ENCODE measurements at regions not wholly inside any gene's neighbourhood (a gene's known extent, or its start where the extent isn't known, plus 50 kb on each side); places are given as distances from the start of the nearest gene placed in this dataset.

DNA sequence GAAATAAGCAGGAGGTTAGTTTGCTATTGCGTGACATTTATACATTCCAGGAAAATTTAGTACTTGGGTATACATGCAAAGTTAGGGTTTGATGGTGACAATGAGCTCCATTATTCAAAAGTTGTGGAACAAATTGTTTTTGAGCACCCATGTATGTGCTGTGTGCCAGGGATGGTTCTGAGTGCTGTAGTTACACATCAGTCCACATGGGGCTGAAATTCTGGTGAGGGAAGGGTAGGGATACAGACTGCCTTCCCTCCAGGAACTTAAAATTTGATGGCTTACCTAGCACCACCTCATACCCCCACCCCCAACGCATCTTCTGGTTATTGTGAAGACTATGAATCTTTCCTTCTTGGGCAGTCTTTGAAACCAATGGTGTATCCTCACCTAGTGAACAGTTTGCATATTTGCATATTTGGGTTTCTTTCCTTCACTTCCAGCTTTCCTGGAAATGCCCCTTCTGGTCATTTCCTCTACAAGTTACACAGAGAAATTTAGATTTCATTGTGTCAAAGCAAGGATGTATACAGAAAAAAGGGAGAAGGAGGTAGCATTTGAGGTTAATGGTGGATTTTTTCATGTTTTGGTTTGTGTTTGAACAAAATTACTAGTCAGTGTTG lies 222.0 kb upstream of the IL12A start:
- intact Hi-C loops (cut with DNase I): loop anchor here in 1 of 2 donors (5.0 kb wide), 2 partner anchors 36 to 106 kb away; no protein-coding TSS in a partner anchor
- DNase-seq (ENCODE audit: low spot score): no peak

DNA sequence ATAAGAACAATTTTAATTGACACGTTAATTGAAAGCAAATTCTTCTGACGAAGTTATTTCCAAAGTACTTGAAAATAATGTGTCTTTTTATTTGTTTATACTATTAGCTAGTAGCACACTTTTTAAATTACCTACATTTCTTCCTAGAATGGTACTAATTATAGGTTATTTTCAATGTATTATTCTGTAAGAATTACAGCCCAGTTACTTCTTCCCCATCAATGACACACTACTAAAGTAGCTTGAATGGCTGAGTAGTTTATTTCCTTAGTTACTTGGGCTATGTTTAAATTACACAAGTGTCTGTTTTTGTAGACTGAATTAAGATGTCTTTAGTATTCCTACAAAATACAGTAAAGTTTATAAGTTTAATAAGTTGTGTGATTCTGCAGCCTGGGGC lies 217.6 kb upstream of the IL12A start:
- no peak for DNase-seq (ENCODE audit: low spot score)
- intact Hi-C loops (cut with DNase I): no loop called here

DNA sequence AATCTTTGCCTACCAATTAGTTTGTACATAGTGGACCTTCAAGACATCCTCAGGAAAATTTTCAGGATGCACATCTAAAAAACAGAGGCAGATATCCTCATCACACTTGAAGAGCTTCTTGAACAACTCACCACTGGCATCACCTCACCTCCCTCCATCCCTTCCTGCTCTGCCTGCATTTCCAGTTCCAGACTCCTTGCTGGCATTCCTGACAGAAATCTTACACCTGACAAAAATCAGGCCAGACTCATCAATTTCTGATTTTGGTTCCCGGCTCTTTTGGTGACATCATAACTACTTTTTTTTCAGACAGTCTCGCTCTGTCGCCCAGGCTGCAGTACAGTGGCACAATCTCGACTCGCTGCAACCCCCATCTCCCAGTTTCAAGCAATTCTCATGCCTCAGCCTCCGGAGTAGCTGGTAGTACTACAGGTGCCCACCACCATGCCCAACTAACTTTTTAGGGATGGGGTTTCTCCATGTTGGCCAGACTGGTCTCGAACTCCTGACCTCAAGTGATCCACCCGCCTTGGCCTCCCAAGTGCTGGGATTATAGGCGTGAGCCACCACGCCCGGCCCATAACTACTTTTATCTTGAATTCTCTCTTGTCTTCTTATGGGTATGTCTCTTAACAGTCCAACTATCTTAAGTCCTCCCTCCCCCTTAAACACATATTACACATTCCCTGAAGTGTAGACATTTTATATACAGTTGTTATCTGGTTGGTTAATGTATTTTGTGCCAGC lies 216.6 kb upstream of the IL12A start:
- intact Hi-C loops (cut with DNase I): no loop called here
- DNase-seq (ENCODE audit: low spot score): no peak

- DNase-seq (ENCODE audit: low spot score): no peak
- intact Hi-C loops (cut with DNase I): no loop called here
Measured at GRCh38 chr3:159773706-159774105, 214.9 kb upstream of the IL12A start.

DNA sequence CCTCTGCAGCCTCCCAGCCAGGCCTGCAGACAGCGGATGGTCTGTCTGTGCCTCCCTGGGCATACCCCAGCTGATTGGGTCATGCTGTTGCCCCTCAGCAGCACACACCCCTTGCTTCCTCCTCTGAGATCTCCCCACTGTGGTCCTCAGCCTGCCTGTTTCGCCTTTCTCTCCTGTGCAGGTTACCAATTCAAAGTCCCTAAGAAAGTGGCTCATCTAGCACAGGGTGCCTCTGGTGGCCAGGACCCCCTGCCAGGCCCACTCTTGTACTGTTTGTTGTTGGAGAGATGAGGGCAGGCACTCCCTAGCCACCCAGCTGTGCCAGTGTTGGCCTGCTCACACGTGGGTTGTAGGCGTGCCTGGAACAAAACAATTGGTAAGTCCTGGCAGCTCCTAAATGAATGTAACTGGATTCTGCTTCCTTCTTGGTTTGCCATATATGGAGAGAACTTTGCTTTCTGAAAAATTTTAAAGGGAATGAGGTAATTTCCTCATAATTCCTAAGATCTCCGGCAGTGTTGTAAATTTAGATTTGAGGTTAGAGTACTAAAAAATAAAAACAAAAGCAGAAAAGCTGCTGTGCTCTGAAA lies 213.2 kb upstream of the IL12A start:
- intact Hi-C loops (cut with DNase I): no loop called here

GRCh38 chr3:159776779-159777178 lies 211.9 kb upstream of the IL12A start:
- intact Hi-C loops (cut with DNase I): no loop called here
- no peak for DNase-seq (ENCODE audit: low spot score)

More for the DNA sequence above, 213.2 kb upstream of the IL12A start:
- no peak for DNase-seq (ENCODE audit: low spot score)

DNA sequence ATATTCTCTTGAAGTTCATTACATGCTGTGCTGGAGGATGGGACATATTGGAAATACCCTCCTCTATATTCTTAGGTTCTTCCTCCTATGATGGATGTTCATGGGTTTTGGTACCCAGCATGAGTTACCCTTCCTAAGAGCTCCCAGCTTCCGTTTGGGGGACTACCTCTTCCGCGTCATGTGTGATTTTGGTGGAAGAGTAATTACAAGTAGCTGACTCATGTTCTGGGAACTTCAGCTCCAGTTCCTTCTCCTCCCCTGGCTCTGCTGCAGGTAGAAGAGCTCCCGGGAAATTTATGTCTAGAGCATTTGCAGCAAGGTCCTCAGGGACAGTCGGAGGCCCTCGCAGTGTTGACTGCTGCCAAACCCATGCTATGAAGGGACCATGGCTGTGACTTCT lies 208.8 kb upstream of the IL12A start:
- DNase-seq (ENCODE audit: low spot score): no peak
- intact Hi-C loops (cut with DNase I): no loop called here

DNA sequence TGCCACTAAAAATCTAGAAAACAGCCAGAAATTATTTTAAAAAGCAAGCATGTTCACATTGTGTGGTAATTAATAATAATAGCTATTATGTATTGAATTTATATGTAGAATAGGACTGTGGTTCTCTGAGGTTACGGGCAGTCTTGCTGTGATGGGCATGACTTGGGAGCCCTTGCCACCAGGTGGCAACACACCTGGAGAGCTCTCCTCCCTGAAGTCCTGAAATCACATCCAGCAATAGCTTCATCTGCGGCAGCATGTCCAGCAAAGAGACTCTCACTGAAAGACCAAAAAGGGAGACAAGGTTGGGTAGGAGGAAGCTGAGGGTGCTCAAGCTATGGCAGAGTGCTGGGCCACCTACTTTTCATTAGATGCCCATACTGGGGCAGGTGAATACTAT lies 206.8 kb upstream of the IL12A start:
- intact Hi-C loops (cut with DNase I): no loop called here
- no peak for DNase-seq (ENCODE audit: low spot score)

DNA sequence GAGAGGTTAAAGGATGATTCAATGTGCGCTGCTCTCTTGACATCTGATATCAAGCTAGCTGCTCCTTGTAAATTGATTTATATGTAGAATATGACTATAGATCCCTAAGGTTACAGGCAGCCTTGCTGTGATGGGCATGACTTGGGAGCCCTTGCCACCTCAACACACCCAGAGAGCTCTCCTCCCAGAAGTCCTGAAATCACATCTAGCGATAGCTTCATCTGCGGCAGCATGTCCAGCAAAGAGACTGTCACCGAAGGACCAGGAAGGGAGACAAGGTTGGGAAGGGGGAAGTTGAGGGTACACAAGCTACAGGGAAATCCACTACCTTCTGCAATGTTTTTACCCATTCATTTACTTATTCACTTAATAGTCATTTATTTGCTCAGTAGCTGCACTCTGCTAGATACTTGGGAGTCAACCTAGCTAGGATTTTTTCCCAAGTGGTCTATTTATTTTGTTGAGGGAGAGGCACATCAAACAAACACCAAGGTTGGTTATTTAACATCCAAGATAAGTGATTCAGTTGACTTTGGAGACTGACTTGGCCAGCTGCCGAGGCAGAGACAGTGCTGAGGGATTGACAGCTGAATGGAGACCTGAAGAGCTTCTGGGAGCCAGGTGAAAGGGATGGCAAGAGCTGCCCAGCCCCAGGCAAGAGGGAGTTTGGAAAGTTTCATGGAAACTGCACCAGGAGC lies 205.8 kb upstream of the IL12A start:
- intact Hi-C loops (cut with DNase I): no loop called here
- DNase-seq (ENCODE audit: low spot score): no peak

GRCh38 chr3:159783780-159784742 lies 204.6 kb upstream of the IL12A start:
- intact Hi-C loops (cut with DNase I): no loop called here
- no peak for DNase-seq (ENCODE audit: low spot score)

GRCh38 chr3:159785273-159785708 lies 203.3 kb upstream of the IL12A start:
- no peak for DNase-seq (ENCODE audit: low spot score)
- intact Hi-C loops (cut with DNase I): no loop called here

GRCh38 chr3:159786489-159787177 lies 202.0 kb upstream of the IL12A start:
- intact Hi-C loops (cut with DNase I): no loop called here
- DNase-seq (ENCODE audit: low spot score): no peak

DNA sequence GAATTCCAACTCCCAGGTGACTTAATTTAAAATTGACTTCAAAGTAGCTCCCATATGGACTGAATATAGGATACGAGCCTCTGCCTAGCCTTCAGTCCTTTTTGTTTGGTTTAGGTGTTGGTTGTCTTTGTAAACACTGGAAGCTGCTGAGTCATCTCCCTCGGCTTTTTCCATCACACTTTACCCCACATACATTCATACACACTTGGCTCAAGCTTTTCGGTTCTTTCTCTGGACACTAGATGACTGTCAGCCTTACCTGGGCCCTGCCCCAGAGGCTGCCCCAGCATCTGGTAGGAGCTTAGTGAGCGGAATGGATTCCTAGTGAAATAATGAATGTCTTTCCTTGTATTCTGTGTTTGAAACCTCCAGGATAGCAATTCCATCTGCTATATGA lies 201.5 kb upstream of the IL12A start:
- DNase-seq (ENCODE audit: low spot score): no peak
- intact Hi-C loops (cut with DNase I): no loop called here

DNA sequence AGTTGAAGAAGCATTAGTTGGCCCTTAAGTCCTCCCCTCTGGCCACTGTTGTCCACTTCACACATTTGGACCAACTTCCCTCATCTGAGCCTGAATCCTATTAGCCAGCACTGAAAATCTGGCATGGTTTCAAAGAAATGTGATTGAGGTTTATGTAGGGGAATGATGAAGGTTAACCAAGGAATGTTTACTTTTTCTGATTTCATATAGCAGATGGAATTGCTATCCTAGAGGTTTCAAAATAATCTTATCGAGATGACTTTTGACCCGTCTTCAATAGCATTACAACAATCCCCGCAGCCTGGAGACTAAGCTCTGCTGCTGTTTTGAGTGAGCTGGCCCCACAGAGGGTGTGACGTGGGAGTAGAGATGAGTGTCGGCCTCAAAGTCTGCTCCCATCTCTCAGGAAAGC lies 200.8 kb upstream of the IL12A start:
- intact Hi-C loops (cut with DNase I): no loop called here

DNA sequence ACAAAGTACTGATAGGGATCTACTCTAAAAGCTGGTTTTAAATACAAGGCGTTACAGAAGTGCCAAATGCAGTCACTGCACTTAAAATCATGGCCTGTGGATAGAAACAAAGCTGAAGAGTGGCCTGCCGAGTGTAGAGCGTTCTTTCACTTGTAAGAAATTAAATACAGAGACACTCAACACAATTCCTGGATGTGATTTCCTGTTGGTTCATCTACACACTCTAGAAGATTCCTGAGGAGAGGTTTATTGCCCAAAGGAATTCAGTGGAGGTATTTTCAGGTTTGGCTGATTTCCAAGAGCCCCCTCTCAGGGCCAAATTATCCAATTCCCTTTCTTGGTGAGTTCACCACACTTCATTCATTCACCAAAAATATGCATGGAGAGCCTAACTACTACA lies 200.3 kb upstream of the IL12A start:
- intact Hi-C loops (cut with DNase I): no loop called here
- DNase-seq (ENCODE audit: low spot score): no peak

More for the DNA sequence above, 200.8 kb upstream of the IL12A start:
- DNase-seq (ENCODE audit: low spot score): no peak

GRCh38 chr3:159789017-159789416 lies 199.6 kb upstream of the IL12A start:
- intact Hi-C loops (cut with DNase I): no loop called here
- no peak for DNase-seq (ENCODE audit: low spot score)

DNA sequence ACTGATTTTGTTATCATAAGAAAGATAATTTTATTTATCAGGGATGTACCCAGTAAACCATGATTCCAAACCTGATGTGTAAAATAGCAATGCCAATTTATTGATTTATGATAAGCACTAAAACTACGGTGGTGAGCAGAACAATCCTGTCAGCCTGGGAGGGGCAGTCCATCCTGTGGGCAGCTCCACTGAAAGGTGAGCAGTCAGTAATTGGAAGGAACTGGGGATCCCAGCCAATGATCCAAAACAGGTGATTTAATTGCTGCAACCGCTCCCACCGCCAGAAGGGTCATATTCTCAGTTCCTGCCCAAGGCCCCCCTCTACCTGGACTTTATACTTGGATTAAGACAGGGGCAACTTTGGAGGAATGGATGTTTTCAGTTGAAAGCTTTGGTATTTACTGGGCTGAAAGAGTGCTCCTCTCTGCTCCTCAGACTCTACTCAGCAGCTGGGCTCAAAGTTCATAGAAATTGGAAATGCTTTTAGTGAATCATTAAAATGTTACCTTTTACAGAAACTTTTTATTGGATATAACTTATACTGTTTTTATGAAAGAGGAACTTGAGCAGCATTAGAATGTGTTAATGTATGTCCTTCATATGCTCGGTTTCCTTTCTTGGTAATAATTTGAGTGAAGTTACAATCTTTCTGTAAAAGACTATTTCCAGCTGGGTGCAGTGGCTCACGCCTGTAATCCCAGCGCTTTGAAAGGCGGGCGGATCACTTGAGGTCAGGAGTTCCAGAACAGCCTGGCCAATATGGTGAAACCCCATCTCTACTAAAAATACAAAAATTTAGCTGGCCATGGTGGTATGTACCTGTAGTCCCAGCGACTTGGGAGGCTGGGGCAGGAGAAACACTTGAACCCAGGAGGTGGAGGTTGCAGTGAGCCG lies 198.6 kb upstream of the IL12A start:
- intact Hi-C loops (cut with DNase I): no loop called here
- no peak for DNase-seq (ENCODE audit: low spot score)

GRCh38 chr3:159791336-159791735 lies 197.3 kb upstream of the IL12A start:
- no peak for DNase-seq (ENCODE audit: low spot score)
- intact Hi-C loops (cut with DNase I): no loop called here
